Activated naive CD8-positive, alpha-beta T cell treated with anti-CD3 and anti-CD28 coated beads, Interleukin-2, amount 10 ng/mL, durations not matched to agents 7 days and 5 days (primary cell): ENCODE measurements at regions not wholly inside any gene's neighbourhood (a gene's known extent, or its start where the extent isn't known, plus 50 kb on each side); places are given as distances from the start of the nearest gene placed in this dataset.

Experiments
- ATAC-seq: fragments of 150-1000 bp; cut with Tn5 transposase; one replicate; pipeline ENCODE4 v1.10.0; 2021; ENCODE audit warnings: low read depth, moderate library complexity
- POLR2A ChIA-PET: fragments of 350-600 bp; sonication (Branson Sonifier 250); formaldehyde crosslinking; loops from one replicate; lab custom pipeline; 2021; ENCODE audit warnings: antibody characterized with exemption; lab: Charles Lee
- DNase-seq: peaks from one replicate; pipeline ENCODE4 v3.0.0; 2021
- H3K27ac Mint-ChIP-seq: one replicate; pipeline ENCODE4 v1.8.0; 2022; ENCODE audit warnings: mild to moderate bottlenecking, mixed read lengths
- H3K27me3 Mint-ChIP-seq: one replicate; pipeline ENCODE4 v1.8.0; 2022; ENCODE audit warnings: mild to moderate bottlenecking, moderate library complexity, mixed read lengths
- H3K36me3 Mint-ChIP-seq: one replicate; pipeline ENCODE4 v1.8.0; 2021; ENCODE audit warnings: mild to moderate bottlenecking, mixed read lengths
- H3K4me1 Mint-ChIP-seq: one replicate; pipeline ENCODE4 v1.8.0; 2021; ENCODE audit warnings: mixed read lengths
- H3K4me3 Mint-ChIP-seq: one replicate; pipeline ENCODE4 v1.8.0; 2022; ENCODE audit warnings: mild to moderate bottlenecking, moderate library complexity, mixed read lengths
- H3K9me3 Mint-ChIP-seq: one replicate; pipeline ENCODE4 v1.8.0; 2021; ENCODE audit warnings: mixed read lengths

GRCh38 chr10:1895691-1896090 lies 158.4 kb upstream of the ADARB2 start:
- DNase-seq, result no peak
- Mint-ChIP-seq H3K36me3 (no peaks in the 10 kb centered on the region), H3K4me3 (no peak overlapping the region), H3K9me3 (no peaks in the 10 kb centered on the region), H3K27me3 (no peaks in the 10 kb centered on the region), H3K4me1 (no peaks in the 10 kb centered on the region), H3K27ac (no peak overlapping the region)
- ATAC-seq, result no peak
- POLR2A ChIA-PET, result no interaction called here

GRCh38 chr10:1894912-1895311 lies 157.6 kb upstream of the ADARB2 start:
- H3K9me3 Mint-ChIP-seq, result no peaks in the 10 kb centered on the region
- no peak overlapping the region for H3K27ac Mint-ChIP-seq
- POLR2A ChIA-PET, result no interaction called here
- no peak for DNase-seq
- H3K27me3 Mint-ChIP-seq, result no peaks in the 10 kb centered on the region
- H3K36me3 Mint-ChIP-seq, result no peaks in the 10 kb centered on the region
- H3K4me3 Mint-ChIP-seq, result no peak overlapping the region
- no peaks in the 10 kb centered on the region for H3K4me1 Mint-ChIP-seq
- no peak for ATAC-seq

- no peaks in the 10 kb centered on the region for H3K9me3 Mint-ChIP-seq
- H3K4me3 Mint-ChIP-seq, result no peak overlapping the region
- ATAC-seq (no peak), DNase-seq (no peak)
- POLR2A ChIA-PET, result no interaction called here
- H3K27me3 Mint-ChIP-seq, result no peaks in the 10 kb centered on the region
- H3K4me1 Mint-ChIP-seq, result no peaks in the 10 kb centered on the region
- no peaks in the 10 kb centered on the region for H3K36me3 Mint-ChIP-seq
- no peak overlapping the region for H3K27ac Mint-ChIP-seq
These were observed 156.6 kb upstream of the ADARB2 start for GRCh38 chr10:1893941-1894340.

- Mint-ChIP-seq H3K36me3 (no peaks in the 10 kb centered on the region), H3K4me1 (no peaks in the 10 kb centered on the region), H3K4me3 (no peak overlapping the region), H3K27ac (no peak overlapping the region), H3K27me3 (no peaks in the 10 kb centered on the region), H3K9me3 (peaks cover 2% of the 10 kb centered on the region)
- ATAC-seq, result no peak
- POLR2A ChIA-PET, result no interaction called here
- DNase-seq, result no peak
These were observed 148.7 kb upstream of the ADARB2 start for GRCh38 chr10:1886039-1886438.

- DNase-seq (no peak), ATAC-seq (no peak)
- no peak overlapping the region for H3K4me3 Mint-ChIP-seq
- H3K27ac Mint-ChIP-seq, result no peak overlapping the region
- peaks cover 2% of the 10 kb centered on the region for H3K9me3 Mint-ChIP-seq
- H3K36me3 Mint-ChIP-seq, result no peaks in the 10 kb centered on the region
- POLR2A ChIA-PET, result no interaction called here
- H3K27me3 Mint-ChIP-seq, result no peaks in the 10 kb centered on the region
- no peaks in the 10 kb centered on the region for H3K4me1 Mint-ChIP-seq
These were observed 145.4 kb upstream of the ADARB2 start for GRCh38 chr10:1882728-1883127.

- DNase-seq (no peak), ATAC-seq (no peak)
- Mint-ChIP-seq H3K4me3 (no peak overlapping the region), H3K4me1 (no peaks in the 10 kb centered on the region), H3K27ac (no peak overlapping the region), H3K36me3 (no peaks in the 10 kb centered on the region), H3K27me3 (no peaks in the 10 kb centered on the region), H3K9me3 (peaks cover 2% of the 10 kb centered on the region)
- POLR2A ChIA-PET, result no interaction called here
These were observed 144.9 kb upstream of the ADARB2 start for GRCh38 chr10:1882180-1882579.

- Mint-ChIP-seq H3K4me1 (no peaks in the 10 kb centered on the region), H3K9me3 (peaks cover 2% of the 10 kb centered on the region), H3K4me3 (no peak overlapping the region), H3K36me3 (no peaks in the 10 kb centered on the region), H3K27ac (no peak overlapping the region), H3K27me3 (no peaks in the 10 kb centered on the region)
- POLR2A ChIA-PET, result no interaction called here
- DNase-seq, result no peak
- no peak for ATAC-seq
These were observed 144.3 kb upstream of the ADARB2 start for GRCh38 chr10:1881636-1882035.

GRCh38 chr10:1874533-1874932 lies 137.2 kb upstream of the ADARB2 start:
- no peak for ATAC-seq
- H3K36me3 Mint-ChIP-seq, result no peaks in the 10 kb centered on the region
- H3K27ac Mint-ChIP-seq, result no peak overlapping the region
- H3K4me3 Mint-ChIP-seq, result no peak overlapping the region
- no peak for DNase-seq
- no peaks in the 10 kb centered on the region for H3K9me3 Mint-ChIP-seq
- H3K27me3 Mint-ChIP-seq, result no peaks in the 10 kb centered on the region
- POLR2A ChIA-PET, result no interaction called here
- H3K4me1 Mint-ChIP-seq, result no peaks in the 10 kb centered on the region

- H3K27ac Mint-ChIP-seq, result no peak overlapping the region
- H3K9me3 Mint-ChIP-seq, result no peaks in the 10 kb centered on the region
- no peaks in the 10 kb centered on the region for H3K27me3 Mint-ChIP-seq
- DNase-seq (no peak), ATAC-seq (no peak)
- no peaks in the 10 kb centered on the region for H3K4me1 Mint-ChIP-seq
- H3K36me3 Mint-ChIP-seq, result no peaks in the 10 kb centered on the region
- no peak overlapping the region for H3K4me3 Mint-ChIP-seq
- POLR2A ChIA-PET, result no interaction called here
These were observed 136.5 kb upstream of the ADARB2 start for GRCh38 chr10:1873661-1874315.

GRCh38 chr10:1872151-1872726 lies 134.9 kb upstream of the ADARB2 start:
- no peaks in the 10 kb centered on the region for H3K36me3 Mint-ChIP-seq
- ATAC-seq (no peak), DNase-seq (no peak)
- no peaks in the 10 kb centered on the region for H3K27me3 Mint-ChIP-seq
- H3K9me3 Mint-ChIP-seq, result no peaks in the 10 kb centered on the region
- no peaks in the 10 kb centered on the region for H3K4me1 Mint-ChIP-seq
- no peak overlapping the region for H3K27ac Mint-ChIP-seq
- POLR2A ChIA-PET, result no interaction called here
- H3K4me3 Mint-ChIP-seq, result no peak overlapping the region

- H3K4me3 Mint-ChIP-seq, result no peak overlapping the region
- no peak overlapping the region for H3K27ac Mint-ChIP-seq
- no peaks in the 10 kb centered on the region for H3K4me1 Mint-ChIP-seq
- DNase-seq (no peak), ATAC-seq (no peak)
- no peaks in the 10 kb centered on the region for H3K9me3 Mint-ChIP-seq
- POLR2A ChIA-PET, result no interaction called here
- H3K36me3 Mint-ChIP-seq, result no peaks in the 10 kb centered on the region
- H3K27me3 Mint-ChIP-seq, result no peaks in the 10 kb centered on the region
These were observed 133.2 kb upstream of the ADARB2 start for GRCh38 chr10:1870491-1870890.

GRCh38 chr10:1869861-1870260 lies 132.5 kb upstream of the ADARB2 start:
- POLR2A ChIA-PET, result no interaction called here
- Mint-ChIP-seq H3K4me1 (no peaks in the 10 kb centered on the region), H3K4me3 (no peak overlapping the region), H3K27me3 (no peaks in the 10 kb centered on the region), H3K9me3 (no peaks in the 10 kb centered on the region), H3K27ac (no peak overlapping the region), H3K36me3 (no peaks in the 10 kb centered on the region)
- ATAC-seq, result no peak
- DNase-seq, result no peak

GRCh38 chr10:1860351-1860750 lies 123.0 kb upstream of the ADARB2 start:
- Mint-ChIP-seq H3K27me3 (no peaks in the 10 kb centered on the region), H3K27ac (no peak overlapping the region), H3K4me1 (no peaks in the 10 kb centered on the region), H3K36me3 (no peaks in the 10 kb centered on the region), H3K4me3 (no peak overlapping the region), H3K9me3 (no peaks in the 10 kb centered on the region)
- DNase-seq, result no peak
- POLR2A ChIA-PET, result no interaction called here
- ATAC-seq, result no peak

GRCh38 chr10:1858547-1858946 lies 121.2 kb upstream of the ADARB2 start:
- Mint-ChIP-seq H3K4me3 (no peak overlapping the region), H3K4me1 (no peaks in the 10 kb centered on the region), H3K9me3 (no peaks in the 10 kb centered on the region), H3K27me3 (no peaks in the 10 kb centered on the region), H3K36me3 (no peaks in the 10 kb centered on the region), H3K27ac (no peak overlapping the region)
- DNase-seq (no peak), ATAC-seq (no peak)
- POLR2A ChIA-PET, result no interaction called here
